Ishikawa (cell line): ENCODE measurements at regions not wholly inside any gene's neighbourhood (a gene's known extent, or its start where the extent isn't known, plus 50 kb on each side); places are given as distances from the start of the nearest gene placed in this dataset.

Experiments
- CEBPB ChIP-seq: IDR thresholded peaks from 2 replicates; pipeline ENCODE4 v1.6.1; 2012
- CREB1 ChIP-seq: IDR thresholded peaks from 2 replicates; pipeline ENCODE4 v1.6.1; 2012; ENCODE audit warnings: low read depth
- EGR1 ChIP-seq: IDR thresholded peaks from 2 replicates; pipeline ENCODE4 v1.6.1; 2012
- EP300 ChIP-seq: IDR thresholded peaks from 2 replicates; pipeline ENCODE4 v1.6.1; 2012; ENCODE audit warnings: borderline replicate concordance
- FOXM1 ChIP-seq: IDR thresholded peaks from 2 replicates; pipeline ENCODE4 v1.6.1; 2012; ENCODE audit warnings: low read depth, borderline replicate concordance
- NFIC ChIP-seq: IDR thresholded peaks from 2 replicates; pipeline ENCODE4 v1.6.1; 2012
- RAD21 ChIP-seq: IDR thresholded peaks from 2 replicates; pipeline ENCODE4 v1.6.1; 2012; ENCODE audit warnings: low read depth
- TAF1 ChIP-seq: IDR thresholded peaks from 2 replicates; pipeline ENCODE4 v1.6.1; 2012; ENCODE audit warnings: low read depth, mild to moderate bottlenecking
- TCF12 ChIP-seq: IDR thresholded peaks from 2 replicates; pipeline ENCODE4 v1.6.1; 2012; ENCODE audit warnings: low read depth
- TEAD4 ChIP-seq: IDR thresholded peaks from 2 replicates; pipeline ENCODE4 v1.6.1; 2012
- YY1 ChIP-seq: IDR thresholded peaks from 2 replicates; pipeline ENCODE4 v1.6.1; 2012; ENCODE audit warnings: low read depth
- ZBTB7A ChIP-seq: IDR thresholded peaks from 2 replicates; pipeline ENCODE4 v1.6.1; 2012; ENCODE audit warnings: low read depth
- TF ChIP-seq, protein P1 (sequence below): IDR thresholded peaks from 2 replicates; pipeline ENCODE4 v1.6.1; 2012; ENCODE audit warnings: low read depth, mild to moderate bottlenecking
- TF ChIP-seq, protein P2 (sequence below): IDR thresholded peaks from 2 replicates; pipeline ENCODE4 v1.6.1; 2012
- TF ChIP-seq, protein P3 (sequence below): IDR thresholded peaks from 2 replicates; pipeline ENCODE4 v1.6.1; 2012

DNA sequence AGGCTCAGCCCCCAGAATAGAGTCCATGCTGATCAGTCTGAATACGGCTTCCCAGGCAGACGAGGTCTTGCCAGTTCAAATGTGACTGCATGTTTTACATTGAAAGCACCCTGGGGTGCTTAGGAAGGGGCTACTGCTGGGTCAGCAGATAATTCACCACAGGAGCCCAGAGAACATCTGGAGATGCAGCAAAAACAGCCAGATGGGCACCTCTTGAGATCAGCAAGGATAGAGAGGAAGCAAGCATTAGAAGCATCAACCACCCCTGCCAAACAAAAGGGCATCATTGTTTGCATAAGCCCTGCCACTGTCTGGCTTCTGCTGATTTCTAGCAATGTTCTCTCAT, 403.1 kb downstream of the RRAGC start:
- TF ChIP-seq, protein P1, sequence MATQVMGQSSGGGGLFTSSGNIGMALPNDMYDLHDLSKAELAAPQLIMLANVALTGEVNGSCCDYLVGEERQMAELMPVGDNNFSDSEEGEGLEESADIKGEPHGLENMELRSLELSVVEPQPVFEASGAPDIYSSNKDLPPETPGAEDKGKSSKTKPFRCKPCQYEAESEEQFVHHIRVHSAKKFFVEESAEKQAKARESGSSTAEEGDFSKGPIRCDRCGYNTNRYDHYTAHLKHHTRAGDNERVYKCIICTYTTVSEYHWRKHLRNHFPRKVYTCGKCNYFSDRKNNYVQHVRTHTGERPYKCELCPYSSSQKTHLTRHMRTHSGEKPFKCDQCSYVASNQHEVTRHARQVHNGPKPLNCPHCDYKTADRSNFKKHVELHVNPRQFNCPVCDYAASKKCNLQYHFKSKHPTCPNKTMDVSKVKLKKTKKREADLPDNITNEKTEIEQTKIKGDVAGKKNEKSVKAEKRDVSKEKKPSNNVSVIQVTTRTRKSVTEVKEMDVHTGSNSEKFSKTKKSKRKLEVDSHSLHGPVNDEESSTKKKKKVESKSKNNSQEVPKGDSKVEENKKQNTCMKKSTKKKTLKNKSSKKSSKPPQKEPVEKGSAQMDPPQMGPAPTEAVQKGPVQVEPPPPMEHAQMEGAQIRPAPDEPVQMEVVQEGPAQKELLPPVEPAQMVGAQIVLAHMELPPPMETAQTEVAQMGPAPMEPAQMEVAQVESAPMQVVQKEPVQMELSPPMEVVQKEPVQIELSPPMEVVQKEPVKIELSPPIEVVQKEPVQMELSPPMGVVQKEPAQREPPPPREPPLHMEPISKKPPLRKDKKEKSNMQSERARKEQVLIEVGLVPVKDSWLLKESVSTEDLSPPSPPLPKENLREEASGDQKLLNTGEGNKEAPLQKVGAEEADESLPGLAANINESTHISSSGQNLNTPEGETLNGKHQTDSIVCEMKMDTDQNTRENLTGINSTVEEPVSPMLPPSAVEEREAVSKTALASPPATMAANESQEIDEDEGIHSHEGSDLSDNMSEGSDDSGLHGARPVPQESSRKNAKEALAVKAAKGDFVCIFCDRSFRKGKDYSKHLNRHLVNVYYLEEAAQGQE = no peak
- TF ChIP-seq FOXM1 (no peak), TCF12 (no peak), TEAD4 (no peak), RAD21 (no peak), CREB1 (no peak)
- TF ChIP-seq, protein P2, sequence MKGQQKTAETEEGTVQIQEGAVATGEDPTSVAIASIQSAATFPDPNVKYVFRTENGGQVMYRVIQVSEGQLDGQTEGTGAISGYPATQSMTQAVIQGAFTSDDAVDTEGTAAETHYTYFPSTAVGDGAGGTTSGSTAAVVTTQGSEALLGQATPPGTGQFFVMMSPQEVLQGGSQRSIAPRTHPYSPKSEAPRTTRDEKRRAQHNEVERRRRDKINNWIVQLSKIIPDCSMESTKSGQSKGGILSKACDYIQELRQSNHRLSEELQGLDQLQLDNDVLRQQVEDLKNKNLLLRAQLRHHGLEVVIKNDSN = no peak

DNA sequence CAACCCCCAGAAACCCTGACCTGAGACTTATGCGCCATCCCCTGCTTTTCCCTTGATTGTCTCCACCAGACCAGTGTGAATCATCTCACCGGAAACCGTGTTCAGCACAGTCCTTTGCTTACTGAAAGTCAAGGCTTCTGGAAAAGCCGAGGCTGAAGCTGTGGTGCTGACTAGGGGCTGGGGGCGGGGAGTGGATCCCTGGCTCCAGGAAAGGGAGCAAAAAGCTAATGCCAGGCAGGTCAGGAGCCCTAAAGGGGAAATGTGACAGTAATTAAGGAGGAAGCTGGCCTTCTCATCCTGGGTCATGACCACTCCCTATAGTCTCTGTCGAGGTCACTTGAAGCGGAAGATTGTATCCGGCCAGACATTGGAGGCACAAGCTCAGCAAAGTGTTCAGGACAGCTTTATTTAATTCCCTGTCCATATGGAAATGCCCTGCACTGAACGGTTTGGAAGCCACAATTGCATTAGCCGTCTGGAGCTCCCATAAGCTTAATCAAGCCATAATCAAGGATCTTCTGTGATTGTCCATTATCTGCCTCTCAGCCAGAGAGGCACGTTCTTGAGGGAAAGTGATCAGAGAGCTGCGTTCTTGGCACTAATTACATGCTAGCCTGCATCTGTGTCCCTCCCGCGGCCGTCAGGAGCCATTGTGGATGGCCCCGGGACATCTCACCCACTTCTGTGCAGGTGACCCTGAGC, 403.6 kb downstream of the RRAGC start:
- TF ChIP-seq TEAD4 = no peak
- no peak for TF ChIP-seq TAF1

DNA sequence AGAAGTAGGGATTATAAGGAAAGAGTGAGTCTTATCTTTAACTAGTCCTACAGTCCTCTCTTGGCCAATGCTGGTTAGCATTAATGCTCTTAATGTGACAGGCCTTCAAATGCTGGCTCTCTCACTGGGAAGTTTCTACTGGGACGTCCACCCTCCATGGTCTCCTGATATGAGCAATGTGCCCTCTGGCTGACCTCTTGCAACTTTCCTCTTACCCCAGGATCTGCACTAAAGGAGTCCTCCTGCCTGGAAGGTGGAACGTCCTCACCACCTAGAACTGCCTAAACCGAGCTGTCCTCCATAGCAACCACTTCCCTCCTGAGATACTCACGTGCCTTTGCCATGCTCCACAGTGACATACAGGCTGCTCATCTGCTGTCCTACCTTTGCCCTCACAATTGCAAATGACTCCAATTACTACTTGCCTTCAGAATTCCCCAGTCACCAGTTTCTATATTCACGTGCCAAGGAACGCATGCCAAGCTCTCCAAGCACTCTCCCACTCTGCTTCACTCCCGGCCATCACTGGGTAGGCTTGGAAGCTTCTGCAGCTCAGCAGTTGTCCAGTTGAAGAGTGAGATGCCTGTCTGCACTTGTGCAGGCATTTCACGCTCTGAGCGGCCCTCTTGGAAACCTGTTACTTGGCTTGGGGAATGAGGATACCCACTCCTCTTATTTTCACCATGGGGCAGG, 404.7 kb downstream of the RRAGC start:
- TF ChIP-seq TCF12 (no peak), TAF1 (no peak), EGR1 (no peak), CREB1 (no peak), FOXM1 (no peak), CEBPB (no peak), EP300 (no peak), YY1 (no peak), ZBTB7A (no peak)

DNA sequence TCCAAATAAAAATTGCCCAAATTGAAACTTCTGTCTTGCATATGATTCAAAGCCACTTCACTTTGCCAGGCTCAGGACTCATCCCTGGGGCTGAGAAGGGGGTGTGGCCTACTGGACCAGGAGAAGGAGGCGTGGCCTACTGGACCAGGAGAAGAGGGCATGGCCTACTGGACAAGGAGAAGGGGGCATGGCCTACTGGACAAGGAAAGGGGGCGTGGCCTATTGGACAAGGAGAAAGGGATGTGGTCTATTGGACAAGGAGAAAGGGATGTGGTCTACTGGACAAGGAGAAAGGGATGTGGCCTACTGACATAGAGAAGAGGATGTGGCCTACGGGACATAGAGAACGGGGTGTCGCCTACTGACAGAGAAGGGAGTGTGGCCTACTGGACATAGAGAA, 405.3 kb downstream of the RRAGC start:
- TF ChIP-seq YY1 (no peak), CEBPB (no peak), EGR1 (no peak), RAD21 (no peak), CREB1 (no peak), TAF1 (no peak)
- TF ChIP-seq, protein P3, sequence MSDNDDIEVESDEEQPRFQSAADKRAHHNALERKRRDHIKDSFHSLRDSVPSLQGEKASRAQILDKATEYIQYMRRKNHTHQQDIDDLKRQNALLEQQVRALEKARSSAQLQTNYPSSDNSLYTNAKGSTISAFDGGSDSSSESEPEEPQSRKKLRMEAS = no peak
- TF ChIP-seq, protein P1 = no peak
- TF ChIP-seq, protein P2 = no peak

DNA sequence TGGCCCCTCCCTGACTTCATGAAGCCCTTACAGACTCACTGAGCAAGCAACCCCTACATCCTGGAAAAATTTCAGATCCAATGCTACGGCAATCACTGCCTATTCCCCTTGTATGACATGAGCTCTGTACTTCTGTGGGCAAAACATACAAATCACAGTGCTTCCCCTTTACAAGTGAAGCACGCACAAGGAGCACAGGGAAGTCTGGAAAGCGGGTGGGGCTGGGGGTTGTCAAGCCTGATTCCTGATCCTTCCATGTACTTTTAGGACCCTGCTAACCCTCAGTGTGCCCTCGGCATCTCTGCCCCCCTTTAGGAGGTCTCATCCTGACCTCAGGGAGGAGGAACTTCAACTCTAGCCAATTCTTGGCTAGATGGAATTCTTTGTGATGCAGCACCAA, 405.7 kb upstream of the POU3F1 start:
- TF ChIP-seq TEAD4 (no peak), RAD21 (no peak), EGR1 (no peak), EP300 (no peak), ZBTB7A (no peak), NFIC (no peak), TAF1 (no peak), FOXM1 (no peak), YY1 (no peak), TCF12 (no peak), CREB1 (no peak), CEBPB (no peak)
- TF ChIP-seq, protein P3 = no peak
- TF ChIP-seq, protein P2 = no peak
- TF ChIP-seq, protein P1 = no peak
